Endodermal cell (in vitro differentiated cells): ENCODE measurements at regions not wholly inside any gene's neighbourhood (a gene's known extent, or its start where the extent isn't known, plus 50 kb on each side); places are given as distances from the start of the nearest gene placed in this dataset.
A peak's percentile ranks its signal among the peaks of the same experiment; 100 is the strongest.

Experiments
- DNase-seq: peaks from one replicate; pipeline ENCODE4 v3.0.0-alpha.2; 2017
- H3K27ac ChIP-seq: 2 replicates; pipeline ENCODE4 v1.5.1; 2013; ENCODE audit warnings: mild to moderate bottlenecking, low read depth, low read length, moderate library complexity
- H3K27me3 ChIP-seq: 2 replicates; pipeline ENCODE4 v1.6.1; 2013; ENCODE audit warnings: mild to moderate bottlenecking, low read length, moderate library complexity; ENCODE audit not compliant: insufficient read depth, control insufficient read depth, poor library complexity, severe bottlenecking
- H3K36me3 ChIP-seq: 2 replicates; pipeline ENCODE4 v1.7.0; 2013; ENCODE audit warnings: mild to moderate bottlenecking, low read length, moderate library complexity; ENCODE audit not compliant: control insufficient read depth, insufficient read depth
- H3K4me1 ChIP-seq: one replicate; pipeline ENCODE4 v1.7.0; 2013; ENCODE audit warnings: low read length; ENCODE audit not compliant: control insufficient read depth, insufficient read depth
- H3K4me3 ChIP-seq: 2 replicates; pipeline ENCODE4 v1.5.1; 2013; ENCODE audit warnings: mild to moderate bottlenecking, low read length, moderate library complexity
- H3K9ac ChIP-seq: 2 replicates; pipeline ENCODE4 v1.6.1; 2013; ENCODE audit warnings: mild to moderate bottlenecking, low read length, moderate library complexity; ENCODE audit not compliant: poor library complexity, severe bottlenecking; ENCODE audit errors: extremely low read depth
- H3K9me3 ChIP-seq: 2 replicates; pipeline ENCODE4 v1.6.1; 2013; ENCODE audit warnings: mild to moderate bottlenecking, low read length, moderate library complexity; ENCODE audit not compliant: control insufficient read depth
- H3K27ac Mint-ChIP-seq: 2 replicates; pipeline ENCODE4 v1.8.0; 2020; ENCODE audit warnings: mixed read lengths
- H3K27me3 Mint-ChIP-seq: 2 replicates; pipeline ENCODE4 v1.8.0; 2021; ENCODE audit warnings: mild to moderate bottlenecking, mixed read lengths; ENCODE audit not compliant: insufficient read depth
- H3K36me3 Mint-ChIP-seq: 2 replicates; pipeline ENCODE4 v1.8.0; 2020; ENCODE audit warnings: low read depth, mixed read lengths
- H3K4me1 Mint-ChIP-seq: 2 replicates; pipeline ENCODE4 v1.8.0; 2020; ENCODE audit warnings: mixed read lengths
- H3K4me3 Mint-ChIP-seq: 2 replicates; pipeline ENCODE4 v1.8.0; 2020; ENCODE audit warnings: mild to moderate bottlenecking, moderate library complexity, mixed read lengths
- H3K9me3 Mint-ChIP-seq: 2 replicates; pipeline ENCODE4 v1.8.0; 2020; ENCODE audit warnings: mild to moderate bottlenecking, mixed read lengths
- CTCF ChIP-seq: fragments of 200-600 bp; sonication (generic); conservative IDR thresholded peaks from 2 replicates; pipeline ENCODE4 v1.5.0; 2021; ENCODE audit warnings: antibody characterized with exemption, mild to moderate bottlenecking
- WGBS, 2 experiments: methylation state at CpG; one replicate each; pipeline versions ENCODE4 v1.1.5 to v1.1.7; 2013; ENCODE audit warnings: missing lambda C conversion rate in 2 of 2, mixed read lengths in 1 of 2; ENCODE audit not compliant: insufficient coverage in 1 of 2, insufficient read length in 1 of 2; 5-methylcytosine and 5-hydroxymethylcytosine counted together

GRCh38 chr2:129870685-129871241 is 108.7 kb upstream of the RAB6C start:
- no peaks in the 10 kb centered on the region for H3K9me3 ChIP-seq
- H3K4me3 ChIP-seq: no peak overlapping the region
- H3K9me3 Mint-ChIP-seq: no peaks in the 10 kb centered on the region
- no peak overlapping the region for H3K27ac Mint-ChIP-seq
- no peaks in the 10 kb centered on the region for H3K36me3 Mint-ChIP-seq
- no peak overlapping the region for H3K4me3 Mint-ChIP-seq
- H3K4me1 Mint-ChIP-seq: no peaks in the 10 kb centered on the region
- H3K9ac ChIP-seq: no peak overlapping the region
- H3K4me1 ChIP-seq: peaks cover 3% of the 10 kb centered on the region
- no peaks in the 10 kb centered on the region for H3K36me3 ChIP-seq
- 87 to 93% methylated on average over 3 to 4 of the region's 4 CpGs for WGBS, 2 experiments
- H3K27me3 Mint-ChIP-seq: peaks cover 4% of the 10 kb centered on the region
- no peaks in the 10 kb centered on the region for H3K27me3 ChIP-seq
- no peak for TF ChIP-seq CTCF
- no peak overlapping the region for H3K27ac ChIP-seq
- peak; percentile 20 for DNase-seq

- H3K27me3 Mint-ChIP-seq: peaks cover 9% of the 10 kb centered on the region
- peak; percentile 37 for DNase-seq
- Histone ChIP-seq H3K9ac (no peak overlapping the region), H3K36me3 (no peaks in the 10 kb centered on the region), H3K9me3 (no peaks in the 10 kb centered on the region), H3K4me1 (peaks cover 3% of the 10 kb centered on the region), H3K27ac (no peak overlapping the region), H3K27me3 (no peaks in the 10 kb centered on the region), H3K4me3 (no peak overlapping the region)
- no peak for TF ChIP-seq CTCF
- no peaks in the 10 kb centered on the region for H3K9me3 Mint-ChIP-seq
- WGBS, 2 experiments: 90 to 95% methylated on average over 4 of the region's 4 CpGs
- no peaks in the 10 kb centered on the region for H3K36me3 Mint-ChIP-seq
- no peak overlapping the region for H3K4me3 Mint-ChIP-seq
- H3K4me1 Mint-ChIP-seq: peaks cover 6% of the 10 kb centered on the region
- no peak overlapping the region for H3K27ac Mint-ChIP-seq
These were observed 107.0 kb upstream of the RAB6C start for GRCh38 chr2:129872446-129872845.

GRCh38 chr2:129876541-129876940 is 102.9 kb upstream of the RAB6C start:
- H3K36me3 Mint-ChIP-seq: no peaks in the 10 kb centered on the region
- no peaks in the 10 kb centered on the region for H3K36me3 ChIP-seq
- H3K4me1 Mint-ChIP-seq: peaks cover 6% of the 10 kb centered on the region
- H3K27ac Mint-ChIP-seq: no peak overlapping the region
- WGBS, 2 experiments: 81 to 82% methylated on average over 6 to 7 of the region's 7 CpGs
- no peak overlapping the region for H3K27ac ChIP-seq
- no peaks in the 10 kb centered on the region for H3K9me3 Mint-ChIP-seq
- H3K9ac ChIP-seq: no peak overlapping the region
- no peaks in the 10 kb centered on the region for H3K4me1 ChIP-seq
- no peak for TF ChIP-seq CTCF
- DNase-seq: peak; percentile 35
- peak overlapping the region; percentile 87 for H3K4me3 Mint-ChIP-seq
- H3K4me3 ChIP-seq: peak overlapping the region; percentile 87
- H3K27me3 ChIP-seq: no peaks in the 10 kb centered on the region
- no peaks in the 10 kb centered on the region for H3K9me3 ChIP-seq
- peaks cover 22% of the 10 kb centered on the region for H3K27me3 Mint-ChIP-seq
